SK-N-SH (cell line): ENCODE measurements at regions not wholly inside any gene's neighbourhood (a gene's known extent, or its start where the extent isn't known, plus 50 kb on each side); places are given as distances from the start of the nearest gene placed in this dataset.

Experiments used
- CTCF ChIA-PET: fragments of 300-600, 350-600 bp; formaldehyde crosslinking; extraction: SDS; loops from one replicate; lab custom pipeline; 2021; lab: Yijun Ruan, JAX
- POLR2A ChIA-PET: fragments of 350-600 bp; sonication (Branson Sonifier 250); formaldehyde crosslinking; extraction: SDS; loops from one replicate; lab custom pipeline; 2020; ENCODE audit warnings: antibody characterized with exemption, inconsistent platforms; lab: Yijun Ruan, JAX
- DNase-seq: peaks from one replicate; pipeline ENCODE4 v3.0.0; 2012
- H2AFZ ChIP-seq: fragments of 200-600 bp; sonication (generic); 2 replicates; pipeline ENCODE4 v1.8.1; 2016; ENCODE audit warnings: antibody characterized with exemption, mild to moderate bottlenecking, low read depth
- H3F3A ChIP-seq: fragments of 200-600 bp; sonication (generic); replicated peaks from 2 replicates; pipeline ENCODE3; 2016; ENCODE audit warnings: antibody characterized with exemption, mild to moderate bottlenecking; ENCODE audit not compliant: insufficient read depth
- H3K27ac ChIP-seq, 2 experiments: fragments of 200-500 bp in 1 of 2; fragments of 200-600 bp in 1 of 2; sonication (Bioruptor generic) in 1 of 2; sonication (generic), shearing (Covaris generic) in 1 of 2; 2 replicates each; pipeline versions ENCODE4 v1.5.1 to v1.6.1; 2014 to 2016; ENCODE audit warnings: low read depth in 2 of 2, inconsistent platforms in 1 of 2, low read length in 1 of 2, mild to moderate bottlenecking in 1 of 2, mixed read lengths in 1 of 2
- H3K27me3 ChIP-seq: fragments of 200-600 bp; sonication (generic), shearing (Covaris generic); 2 replicates; pipeline ENCODE4 v1.6.1; 2016; ENCODE audit warnings: mixed run types; ENCODE audit not compliant: insufficient read depth
- H3K36me3 ChIP-seq, 2 experiments: fragments of 200-500 bp in 1 of 2; fragments of 200-600 bp in 1 of 2; sonication (Bioruptor generic) in 1 of 2; sonication (generic) in 1 of 2; replicated peaks in 1 of 2; 2 replicates each; pipeline versions ENCODE3 to v1.5.1; 2014 to 2016; ENCODE audit warnings: low read length in 1 of 2, mild to moderate bottlenecking in 1 of 2; ENCODE audit not compliant: insufficient read depth in 2 of 2, control insufficient read depth in 1 of 2
- H3K4me1 ChIP-seq, 2 experiments: fragments of 200-500 bp in 1 of 2; fragments of 200-600 bp in 1 of 2; sonication (Bioruptor generic) in 1 of 2; sonication (generic), shearing (Covaris generic) in 1 of 2; 2 replicates each; pipeline versions ENCODE4 v1.5.1 to v1.6.1; 2014 to 2016; ENCODE audit warnings: low read depth in 1 of 2, low read length in 1 of 2, mixed run types in 1 of 2; ENCODE audit not compliant: insufficient read depth in 2 of 2, control insufficient read depth in 1 of 2
- H3K4me2 ChIP-seq: fragments of 200-600 bp; sonication (generic), shearing (Covaris generic); 2 replicates; pipeline ENCODE4 v1.6.1; 2017; ENCODE audit warnings: mixed run types
- H3K4me3 ChIP-seq, 2 experiments: fragments of 200-500 bp in 1 of 2; fragments of 200-600 bp in 1 of 2; sonication (Bioruptor generic) in 1 of 2; sonication (generic), shearing (Covaris generic) in 1 of 2; 2 replicates each; pipeline versions ENCODE4 v1.5.1 to v1.8.1; 2014 to 2016; ENCODE audit warnings: low read depth in 2 of 2, inconsistent platforms in 1 of 2, low read length in 1 of 2, mild to moderate bottlenecking in 1 of 2, mixed read lengths in 1 of 2, moderate library complexity in 1 of 2
- H3K79me2 ChIP-seq: fragments of 200-600 bp; sonication (generic); 2 replicates; pipeline ENCODE4 v1.8.1; 2017; ENCODE audit warnings: mild to moderate bottlenecking; ENCODE audit not compliant: insufficient read depth
- H3K9ac ChIP-seq: fragments of 200-600 bp; sonication (generic); 2 replicates; pipeline ENCODE4 v1.6.1; 2017; ENCODE audit warnings: mixed run types
- H3K9me2 ChIP-seq: fragments of 200-600 bp; sonication (generic); 2 replicates; pipeline ENCODE4 v1.6.1; 2017; ENCODE audit warnings: mixed run types
- H3K9me3 ChIP-seq: fragments of 200-600 bp; sonication (generic); 2 replicates; pipeline ENCODE4 v1.6.1; 2017; ENCODE audit warnings: mixed run types, mild to moderate bottlenecking, moderate library complexity
- H4K20me1 ChIP-seq: fragments of 200-600 bp; sonication (generic); 2 replicates; pipeline ENCODE4 v1.6.1; 2017; ENCODE audit warnings: mild to moderate bottlenecking, mixed run types; ENCODE audit not compliant: insufficient read depth
- POLR2AphosphoS5 ChIP-seq: IDR thresholded peaks from 2 replicates; pipeline ENCODE4 v1.6.1; 2012; ENCODE audit warnings: low read depth, low read length
- REST ChIP-seq: IDR thresholded peaks from 2 replicates; pipeline ENCODE4 v1.6.1; 2012; ENCODE audit warnings: mild to moderate bottlenecking, low read depth, low read length, moderate library complexity
- RXRA ChIP-seq: IDR thresholded peaks from 2 replicates; pipeline ENCODE4 v1.4.0; 2012; ENCODE audit warnings: low read depth, mild to moderate bottlenecking, borderline replicate concordance
- SMC3 ChIP-seq: IDR thresholded peaks from 2 replicates; pipeline ENCODE4 v1.6.1; 2012; ENCODE audit warnings: low read depth, low read length, improper control_type of control experiment
- TEAD4 ChIP-seq: IDR thresholded peaks from 2 replicates; pipeline ENCODE4 v1.4.0; 2012; ENCODE audit warnings: mild to moderate bottlenecking, borderline replicate concordance; ENCODE audit not compliant: insufficient read depth
- USF1 ChIP-seq: IDR thresholded peaks from 2 replicates; pipeline ENCODE4 v1.4.0; 2012; ENCODE audit warnings: low read depth, borderline replicate concordance
- USF2 ChIP-seq: fragments of 150-350 bp; IDR thresholded peaks from 2 replicates; pipeline ENCODE4 v1.6.1; 2017; ENCODE audit warnings: antibody characterized with exemption, low read length, low read depth, borderline replicate concordance
- YY1 ChIP-seq: IDR thresholded peaks from 2 replicates; pipeline ENCODE4 v1.4.0; 2012; ENCODE audit warnings: low read depth, mild to moderate bottlenecking
- WGBS: methylation state at CpG from one replicate; pipeline ENCODE4 v1.1.6; 2017; ENCODE audit warnings: low lambda C conversion rate; 5-methylcytosine and 5-hydroxymethylcytosine counted together
- TF ChIP-seq, protein P1 (sequence below): IDR thresholded peaks from 2 replicates; pipeline ENCODE4; 2012
- TF ChIP-seq, protein P2 (sequence below): fragments of 200-600 bp; sonication (generic); IDR thresholded peaks from 2 replicates; pipeline ENCODE4 v1.6.1; 2017; ENCODE audit warnings: antibody characterized with exemption, mild to moderate bottlenecking, moderate library complexity
- TF ChIP-seq, protein P3 (sequence below): IDR thresholded peaks from 2 replicates; pipeline ENCODE4 v1.4.0; 2012; ENCODE audit warnings: low read depth
- TF ChIP-seq, protein P4 (sequence below): fragments of 150-350 bp; IDR thresholded peaks from 2 replicates; pipeline ENCODE4 v1.6.1; 2016; ENCODE audit warnings: mild to moderate bottlenecking, low read depth, low read length

GRCh38 chrX:56000174-56000573 is 232.0 kb upstream of the KLF8 start:
- WGBS = 0% methylated on average over 1 of the region's 1 CpG
- Histone ChIP-seq H4K20me1 (no peaks in the 10 kb centered on the region), H3K27me3 (no peaks in the 10 kb centered on the region), H3K4me1 (no peaks in the 10 kb centered on the region), H3K4me2 (no peak overlapping the region), H3K9me3 (no peaks in the 10 kb centered on the region), H3K4me3 (no peak overlapping the region), H2AFZ (no peak overlapping the region), H3K27ac (no peak overlapping the region), H3K36me3 (no peaks in the 10 kb centered on the region), H3F3A (no peaks in the 10 kb centered on the region), H3K9ac (no peak overlapping the region), H3K79me2 (no peaks in the 10 kb centered on the region), H3K9me2 (no peaks in the 10 kb centered on the region)
- no peak for TF ChIP-seq YY1
- TF ChIP-seq TEAD4 = no peak
- TF ChIP-seq, protein P1, sequence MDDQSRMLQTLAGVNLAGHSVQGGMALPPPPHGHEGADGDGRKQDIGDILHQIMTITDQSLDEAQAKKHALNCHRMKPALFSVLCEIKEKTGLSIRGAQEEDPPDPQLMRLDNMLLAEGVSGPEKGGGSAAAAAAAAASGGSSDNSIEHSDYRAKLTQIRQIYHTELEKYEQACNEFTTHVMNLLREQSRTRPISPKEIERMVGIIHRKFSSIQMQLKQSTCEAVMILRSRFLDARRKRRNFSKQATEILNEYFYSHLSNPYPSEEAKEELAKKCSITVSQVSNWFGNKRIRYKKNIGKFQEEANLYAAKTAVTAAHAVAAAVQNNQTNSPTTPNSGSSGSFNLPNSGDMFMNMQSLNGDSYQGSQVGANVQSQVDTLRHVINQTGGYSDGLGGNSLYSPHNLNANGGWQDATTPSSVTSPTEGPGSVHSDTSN = no peak
- TF ChIP-seq, protein P2, sequence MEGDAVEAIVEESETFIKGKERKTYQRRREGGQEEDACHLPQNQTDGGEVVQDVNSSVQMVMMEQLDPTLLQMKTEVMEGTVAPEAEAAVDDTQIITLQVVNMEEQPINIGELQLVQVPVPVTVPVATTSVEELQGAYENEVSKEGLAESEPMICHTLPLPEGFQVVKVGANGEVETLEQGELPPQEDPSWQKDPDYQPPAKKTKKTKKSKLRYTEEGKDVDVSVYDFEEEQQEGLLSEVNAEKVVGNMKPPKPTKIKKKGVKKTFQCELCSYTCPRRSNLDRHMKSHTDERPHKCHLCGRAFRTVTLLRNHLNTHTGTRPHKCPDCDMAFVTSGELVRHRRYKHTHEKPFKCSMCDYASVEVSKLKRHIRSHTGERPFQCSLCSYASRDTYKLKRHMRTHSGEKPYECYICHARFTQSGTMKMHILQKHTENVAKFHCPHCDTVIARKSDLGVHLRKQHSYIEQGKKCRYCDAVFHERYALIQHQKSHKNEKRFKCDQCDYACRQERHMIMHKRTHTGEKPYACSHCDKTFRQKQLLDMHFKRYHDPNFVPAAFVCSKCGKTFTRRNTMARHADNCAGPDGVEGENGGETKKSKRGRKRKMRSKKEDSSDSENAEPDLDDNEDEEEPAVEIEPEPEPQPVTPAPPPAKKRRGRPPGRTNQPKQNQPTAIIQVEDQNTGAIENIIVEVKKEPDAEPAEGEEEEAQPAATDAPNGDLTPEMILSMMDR = no peak
- no peak for TF ChIP-seq RXRA
- TF ChIP-seq, protein P3, sequence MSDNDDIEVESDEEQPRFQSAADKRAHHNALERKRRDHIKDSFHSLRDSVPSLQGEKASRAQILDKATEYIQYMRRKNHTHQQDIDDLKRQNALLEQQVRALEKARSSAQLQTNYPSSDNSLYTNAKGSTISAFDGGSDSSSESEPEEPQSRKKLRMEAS = no peak
- TF ChIP-seq SMC3 = no peak
- no peak for TF ChIP-seq USF1
- no peak for TF ChIP-seq USF2
- TF ChIP-seq, protein P4, sequence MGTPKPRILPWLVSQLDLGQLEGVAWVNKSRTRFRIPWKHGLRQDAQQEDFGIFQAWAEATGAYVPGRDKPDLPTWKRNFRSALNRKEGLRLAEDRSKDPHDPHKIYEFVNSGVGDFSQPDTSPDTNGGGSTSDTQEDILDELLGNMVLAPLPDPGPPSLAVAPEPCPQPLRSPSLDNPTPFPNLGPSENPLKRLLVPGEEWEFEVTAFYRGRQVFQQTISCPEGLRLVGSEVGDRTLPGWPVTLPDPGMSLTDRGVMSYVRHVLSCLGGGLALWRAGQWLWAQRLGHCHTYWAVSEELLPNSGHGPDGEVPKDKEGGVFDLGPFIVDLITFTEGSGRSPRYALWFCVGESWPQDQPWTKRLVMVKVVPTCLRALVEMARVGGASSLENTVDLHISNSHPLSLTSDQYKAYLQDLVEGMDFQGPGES = no peak
- TF ChIP-seq POLR2AphosphoS5 = no peak
- TF ChIP-seq REST = no peak
- POLR2A ChIA-PET = no interaction called here
- DNase-seq = no peak
- CTCF ChIA-PET = no interaction called here
